ENCODE measurements at regions not wholly inside any gene's neighbourhood (a gene's known extent, or its start where the extent isn't known, plus 50 kb on each side); places are given as distances from the start of the nearest gene placed in this dataset.

DNA sequence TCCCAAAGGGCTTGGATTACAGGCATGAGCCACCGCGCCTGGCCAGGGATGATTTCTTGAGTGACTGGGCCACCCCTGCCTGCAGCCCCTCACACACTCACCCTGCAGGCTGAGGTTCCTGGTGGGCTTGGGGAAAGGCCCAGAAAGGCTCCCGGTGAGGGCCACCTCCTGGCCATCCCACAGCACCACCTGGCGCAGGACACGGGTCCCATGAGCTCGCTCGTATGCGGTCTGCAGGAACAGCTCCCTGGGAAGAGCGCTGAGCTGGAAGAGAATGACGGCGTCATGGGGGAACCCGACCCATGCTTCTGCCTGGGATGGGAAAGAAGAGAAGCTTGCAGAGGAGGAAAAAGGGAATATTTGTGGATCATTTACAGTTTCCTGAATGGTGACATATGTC lies 59.3 kb downstream of the RMI2 start:
- H3K27ac ChIP-seq, result no peak overlapping the region
- H3K4me3 ChIP-seq, result no peak overlapping the region
- H3K9me3 ChIP-seq, result no peaks in the 10 kb centered on the region
- H3K4me1 ChIP-seq, result no peaks in the 10 kb centered on the region
- TF ChIP-seq, protein P1, sequence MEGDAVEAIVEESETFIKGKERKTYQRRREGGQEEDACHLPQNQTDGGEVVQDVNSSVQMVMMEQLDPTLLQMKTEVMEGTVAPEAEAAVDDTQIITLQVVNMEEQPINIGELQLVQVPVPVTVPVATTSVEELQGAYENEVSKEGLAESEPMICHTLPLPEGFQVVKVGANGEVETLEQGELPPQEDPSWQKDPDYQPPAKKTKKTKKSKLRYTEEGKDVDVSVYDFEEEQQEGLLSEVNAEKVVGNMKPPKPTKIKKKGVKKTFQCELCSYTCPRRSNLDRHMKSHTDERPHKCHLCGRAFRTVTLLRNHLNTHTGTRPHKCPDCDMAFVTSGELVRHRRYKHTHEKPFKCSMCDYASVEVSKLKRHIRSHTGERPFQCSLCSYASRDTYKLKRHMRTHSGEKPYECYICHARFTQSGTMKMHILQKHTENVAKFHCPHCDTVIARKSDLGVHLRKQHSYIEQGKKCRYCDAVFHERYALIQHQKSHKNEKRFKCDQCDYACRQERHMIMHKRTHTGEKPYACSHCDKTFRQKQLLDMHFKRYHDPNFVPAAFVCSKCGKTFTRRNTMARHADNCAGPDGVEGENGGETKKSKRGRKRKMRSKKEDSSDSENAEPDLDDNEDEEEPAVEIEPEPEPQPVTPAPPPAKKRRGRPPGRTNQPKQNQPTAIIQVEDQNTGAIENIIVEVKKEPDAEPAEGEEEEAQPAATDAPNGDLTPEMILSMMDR (IDR thresholded peaks at IDR 0.05), result no peak
- TF ChIP-seq POLR2AphosphoS5 (IDR thresholded peaks at IDR 0.05) (no peak), POLR2A (IDR thresholded peaks at IDR 0.05) (no peak), EP300 (IDR thresholded peaks at IDR 0.05) (no peak)
- no peaks in the 10 kb centered on the region for H3K27me3 ChIP-seq
- WGBS, 2 donors, result 90 to 93% methylated on average over 12 of the region's 12 CpGs
- no peak for DNase-seq
- intact Hi-C loops (cut with DNase I), result no loop called here
- H3K36me3 ChIP-seq, result no peaks in the 10 kb centered on the region

DNA sequence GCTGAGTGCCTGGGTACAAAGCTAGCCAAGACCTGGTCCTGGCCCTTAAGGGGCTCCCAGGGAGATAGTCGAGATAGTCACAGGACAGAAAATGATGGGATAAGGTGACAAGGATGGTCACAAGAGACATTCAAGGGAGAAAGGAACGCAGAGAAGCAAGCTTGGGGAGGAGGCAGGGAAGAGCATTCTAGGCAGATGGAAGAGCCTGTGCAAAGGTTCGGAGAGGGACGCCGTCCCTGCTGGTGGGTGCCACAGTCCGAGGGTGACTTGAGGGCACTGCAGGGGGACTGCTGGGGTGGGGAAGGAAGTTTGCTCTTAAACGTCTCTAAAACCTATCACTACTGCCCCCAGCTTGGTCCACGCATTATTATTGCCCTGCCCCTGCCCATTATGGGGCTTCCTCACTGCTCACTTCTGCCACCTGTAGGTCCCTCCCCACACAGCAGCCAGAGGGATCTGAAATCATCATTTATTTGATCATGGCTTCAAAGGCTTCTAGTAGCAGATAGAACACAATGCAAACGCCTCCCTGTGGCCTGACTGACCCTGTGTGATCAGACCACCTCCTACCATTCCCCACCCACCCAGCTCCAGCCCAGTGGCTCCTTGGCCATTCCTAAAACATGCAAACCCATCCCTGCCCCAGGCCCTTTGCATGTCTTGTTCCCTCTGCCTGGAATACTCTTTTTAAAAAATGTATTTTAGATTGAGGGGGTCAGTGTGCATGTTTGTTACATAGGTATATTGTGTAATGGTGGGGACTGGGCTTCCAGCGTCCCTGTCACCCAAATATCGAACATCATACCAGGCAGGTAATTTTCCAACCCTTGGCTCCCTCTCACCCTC lies 60.3 kb downstream of the RMI2 start:
- TF ChIP-seq EP300 (IDR thresholded peaks at IDR 0.05), result no peak
- TF ChIP-seq, protein P1 (IDR thresholded peaks at IDR 0.05), result peak in 2 of 4 experiments; percentile 19 to 27
- no peak for DNase-seq

DNA sequence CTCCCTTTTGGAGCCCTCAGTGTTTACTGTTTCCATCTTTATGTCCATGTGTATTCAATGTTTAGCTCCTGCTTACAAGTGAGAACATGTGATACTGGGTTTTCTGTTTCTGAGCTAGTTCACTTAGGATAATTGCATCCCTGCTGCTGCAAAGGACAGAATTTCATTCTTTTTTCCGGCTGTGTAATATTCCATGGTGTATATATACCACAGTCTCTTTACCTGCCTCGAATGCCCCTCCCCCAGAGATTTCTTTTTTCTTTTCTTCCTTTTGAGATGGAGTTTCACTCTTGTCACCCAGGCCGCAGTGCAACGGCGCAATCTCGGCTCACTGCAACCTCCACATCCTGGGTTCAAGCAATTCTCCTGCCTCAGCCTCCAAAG lies 60.9 kb downstream of the RMI2 start:
- Histone ChIP-seq H3K9me3 (no peaks in the 10 kb centered on the region), H3K27ac (no peak overlapping the region), H3K4me3 (no peak overlapping the region), H3K27me3 (no peaks in the 10 kb centered on the region), H3K4me1 (peaks cover 0 to 4% (median 0%) of the 10 kb centered on the region in 4 donors), H3K36me3 (no peaks in the 10 kb centered on the region)
- no peak for DNase-seq
- intact Hi-C loops (cut with DNase I), result loop anchor here (2.0 kb wide), 1 partner anchor 235 kb away; no protein-coding TSS in a partner anchor
- 96 to 98% methylated on average over 6 of the region's 6 CpGs for WGBS, 2 donors
- TF ChIP-seq POLR2A (IDR thresholded peaks at IDR 0.05) (no peak), POLR2AphosphoS5 (IDR thresholded peaks at IDR 0.05) (no peak), EP300 (IDR thresholded peaks at IDR 0.05) (no peak)
- TF ChIP-seq, protein P1 (IDR thresholded peaks at IDR 0.05), result no peak

More for the DNA sequence above, 60.3 kb downstream of the RMI2 start:
- intact Hi-C loops (cut with DNase I), result loop anchor here (2.0 kb wide), 1 partner anchor 235 kb away; no protein-coding TSS in a partner anchor
- H3K36me3 ChIP-seq, result no peaks in the 10 kb centered on the region
- peaks cover 0 to under 1% (median 0%) of the 10 kb centered on the region in 4 donors for H3K4me1 ChIP-seq
- 65 to 74% methylated on average over 11 of the region's 11 CpGs for WGBS, 2 donors
- no peak overlapping the region for H3K4me3 ChIP-seq
- no peaks in the 10 kb centered on the region for H3K27me3 ChIP-seq
- no peaks in the 10 kb centered on the region for H3K9me3 ChIP-seq
- H3K27ac ChIP-seq, result no peak overlapping the region

DNA sequence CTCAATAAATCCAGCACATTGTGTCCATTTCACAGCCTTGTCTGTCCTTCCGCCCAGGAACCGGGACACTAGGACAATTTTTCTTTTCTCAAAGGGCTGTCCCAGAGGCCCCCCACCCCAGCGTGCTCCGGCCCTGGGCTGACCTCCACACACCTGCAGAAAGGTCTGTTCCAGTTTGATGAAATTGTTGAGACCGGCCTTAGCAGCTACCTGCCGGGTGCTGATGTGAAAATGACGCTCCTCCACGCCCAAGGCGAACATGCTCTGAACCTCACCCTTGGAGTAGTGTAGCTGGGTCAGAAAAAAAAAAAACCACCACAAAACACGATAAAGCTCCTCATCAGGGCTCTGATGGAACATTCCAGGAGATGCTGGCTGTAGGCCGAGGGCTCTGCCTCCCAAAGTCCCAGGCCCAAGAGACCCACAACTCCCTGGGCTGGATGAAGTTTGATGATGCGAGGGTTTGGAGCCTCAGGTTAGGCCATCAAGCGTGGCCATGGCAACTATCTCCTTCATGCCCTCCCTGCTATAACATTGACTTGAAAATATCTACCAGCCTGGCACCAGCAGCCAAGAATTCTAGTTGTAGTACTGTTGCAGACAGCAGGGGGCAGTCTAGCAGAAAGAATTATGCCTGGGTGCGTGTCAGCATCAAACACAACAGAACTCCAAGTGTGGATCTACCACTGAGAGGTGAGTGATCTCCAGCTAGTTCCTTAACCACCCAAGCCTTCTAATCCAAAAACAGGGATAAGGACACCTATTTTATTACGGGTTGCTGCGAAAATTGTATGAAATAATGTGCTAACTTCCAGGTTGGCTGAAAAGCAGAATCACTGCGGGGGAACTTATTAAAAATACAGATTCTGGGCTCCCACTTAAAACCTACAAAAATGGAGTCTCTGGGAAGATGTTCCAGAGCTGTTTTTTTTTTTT lies 62.1 kb downstream of the RMI2 start:
- Histone ChIP-seq H3K4me1 (peaks cover 0 to 4% (median 0%) of the 10 kb centered on the region in 4 donors), H3K9me3 (no peaks in the 10 kb centered on the region), H3K36me3 (no peaks in the 10 kb centered on the region), H3K4me3 (no peak overlapping the region), H3K27me3 (no peaks in the 10 kb centered on the region), H3K27ac (no peak overlapping the region)
- peak; percentile 82 for DNase-seq
- intact Hi-C loops (cut with DNase I), result loop anchor here (2.0 kb wide), 1 partner anchor 233 kb away; no protein-coding TSS in a partner anchor
- WGBS, 2 donors, result 78 to 85% methylated on average over 17 of the region's 17 CpGs
- TF ChIP-seq EP300 (IDR thresholded peaks at IDR 0.05) (no peak), POLR2AphosphoS5 (IDR thresholded peaks at IDR 0.05) (no peak)
- TF ChIP-seq, protein P1 (IDR thresholded peaks at IDR 0.05), result peak; percentile 38 to 49 (median 44)

Measured in sigmoid colon (tissue), 6 donors.